ENCODE measurements at regions not wholly inside any gene's neighbourhood (a gene's known extent, or its start where the extent isn't known, plus 50 kb on each side); places are given as distances from the start of the nearest gene placed in this dataset.

- TF ChIP-seq, protein P1, sequence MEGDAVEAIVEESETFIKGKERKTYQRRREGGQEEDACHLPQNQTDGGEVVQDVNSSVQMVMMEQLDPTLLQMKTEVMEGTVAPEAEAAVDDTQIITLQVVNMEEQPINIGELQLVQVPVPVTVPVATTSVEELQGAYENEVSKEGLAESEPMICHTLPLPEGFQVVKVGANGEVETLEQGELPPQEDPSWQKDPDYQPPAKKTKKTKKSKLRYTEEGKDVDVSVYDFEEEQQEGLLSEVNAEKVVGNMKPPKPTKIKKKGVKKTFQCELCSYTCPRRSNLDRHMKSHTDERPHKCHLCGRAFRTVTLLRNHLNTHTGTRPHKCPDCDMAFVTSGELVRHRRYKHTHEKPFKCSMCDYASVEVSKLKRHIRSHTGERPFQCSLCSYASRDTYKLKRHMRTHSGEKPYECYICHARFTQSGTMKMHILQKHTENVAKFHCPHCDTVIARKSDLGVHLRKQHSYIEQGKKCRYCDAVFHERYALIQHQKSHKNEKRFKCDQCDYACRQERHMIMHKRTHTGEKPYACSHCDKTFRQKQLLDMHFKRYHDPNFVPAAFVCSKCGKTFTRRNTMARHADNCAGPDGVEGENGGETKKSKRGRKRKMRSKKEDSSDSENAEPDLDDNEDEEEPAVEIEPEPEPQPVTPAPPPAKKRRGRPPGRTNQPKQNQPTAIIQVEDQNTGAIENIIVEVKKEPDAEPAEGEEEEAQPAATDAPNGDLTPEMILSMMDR (IDR thresholded peaks at IDR 0.05; ENCODE audit: insufficient read depth, low read length), result no peak
- no peak for TF ChIP-seq REST (IDR thresholded peaks at IDR 0.05; ENCODE audit: insufficient replicate concordance, low read depth)
- no peak for TF ChIP-seq GABPA (IDR thresholded peaks at IDR 0.05; ENCODE audit: low read depth)
- no peak for TF ChIP-seq POLR2AphosphoS5 (IDR thresholded peaks at IDR 0.05; ENCODE audit: low read depth)
Measured at GRCh38 chr10:118811675-118812392, 57.1 kb upstream of the CACUL1 start.
